HG03469 (cell line): ENCODE measurements at regions not wholly inside any gene's neighbourhood (a gene's known extent, or its start where the extent isn't known, plus 50 kb on each side); places are given as distances from the start of the nearest gene placed in this dataset.
"Not testable (repeated sequence)": the region's sequence is repeated elsewhere in the genome, so short reads cannot be mapped to it uniquely, and the experiment has no call there.

ENCODE experiments used
- ATAC-seq: cut with Tn5 transposase; IDR thresholded peaks from one replicate; pipeline ENCODE4 v1.9.1; 2021; ENCODE audit warnings: mild to moderate bottlenecking, moderate library complexity, moderate number of reproducible peaks; ENCODE audit not compliant: unreplicated experiment

DNA sequence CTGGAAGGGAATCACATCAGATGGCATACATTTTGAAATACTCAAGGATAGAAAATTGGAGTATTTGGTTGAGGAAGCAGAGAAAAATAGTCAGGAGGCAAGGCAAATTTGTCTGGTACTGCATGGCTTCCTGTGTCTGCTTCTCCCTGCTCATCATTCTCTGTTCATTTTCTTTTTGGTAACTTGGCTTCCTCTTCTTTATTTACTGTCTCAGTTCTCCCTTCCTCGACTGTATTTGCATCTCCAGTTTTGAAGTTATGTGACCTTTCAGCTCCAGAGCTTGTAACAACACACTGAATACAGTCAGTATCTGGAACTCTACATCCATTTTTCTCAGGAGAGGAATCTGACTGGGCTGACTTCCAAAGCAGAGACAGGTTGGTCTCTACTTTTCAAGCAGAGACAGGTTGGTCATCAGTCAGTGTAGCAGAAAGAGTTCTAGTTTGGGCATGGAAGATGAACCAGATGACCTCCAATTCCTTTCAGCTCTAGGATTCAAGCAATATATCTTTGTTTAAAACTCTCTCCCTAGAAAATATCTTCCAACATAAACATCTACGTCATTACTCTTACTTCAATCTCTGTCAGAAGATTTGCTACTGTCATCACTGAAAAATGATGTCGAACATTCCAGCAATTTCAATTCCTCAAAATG is 571.2 kb downstream of the ADGRL2 start:
- no peak for ATAC-seq

DNA sequence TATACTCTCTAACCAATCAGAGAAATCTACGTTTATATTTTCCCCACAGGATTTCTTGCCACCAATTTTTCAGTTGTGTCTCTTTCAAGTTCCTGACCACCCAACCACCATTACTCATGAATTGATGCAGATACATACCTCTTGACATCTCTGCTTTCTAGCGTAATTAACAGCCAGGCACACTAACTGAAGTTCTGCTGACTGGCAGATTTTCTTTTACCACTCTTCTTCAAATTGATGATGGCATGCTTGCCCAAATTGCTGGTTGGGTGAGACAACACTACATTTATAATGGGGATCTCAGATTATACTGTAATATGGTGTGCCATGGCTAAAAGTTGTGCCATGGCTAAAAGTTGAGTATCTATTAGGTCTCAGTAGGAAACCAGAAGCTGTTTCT is 566.7 kb downstream of the ADGRL2 start:
- no peak for ATAC-seq

DNA sequence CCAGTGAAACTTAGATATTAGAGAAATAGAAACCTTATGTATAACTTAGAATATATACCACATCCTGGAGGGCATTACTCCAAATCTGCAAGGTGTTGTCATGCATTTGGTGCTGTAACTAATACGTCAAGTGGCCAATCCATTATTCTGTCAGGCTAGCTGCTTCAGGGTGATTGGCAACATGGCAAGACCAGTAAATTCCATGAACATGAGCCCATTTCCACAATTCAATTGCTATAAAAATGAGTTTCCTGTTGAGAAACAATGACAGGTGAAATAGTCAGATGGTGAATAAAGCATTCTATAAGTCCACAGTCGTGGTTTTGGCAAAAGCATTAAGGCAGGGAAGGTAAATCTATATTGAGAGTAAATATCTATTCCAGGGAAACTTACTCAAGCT is 566.0 kb downstream of the ADGRL2 start:
- ATAC-seq, result no peak

DNA sequence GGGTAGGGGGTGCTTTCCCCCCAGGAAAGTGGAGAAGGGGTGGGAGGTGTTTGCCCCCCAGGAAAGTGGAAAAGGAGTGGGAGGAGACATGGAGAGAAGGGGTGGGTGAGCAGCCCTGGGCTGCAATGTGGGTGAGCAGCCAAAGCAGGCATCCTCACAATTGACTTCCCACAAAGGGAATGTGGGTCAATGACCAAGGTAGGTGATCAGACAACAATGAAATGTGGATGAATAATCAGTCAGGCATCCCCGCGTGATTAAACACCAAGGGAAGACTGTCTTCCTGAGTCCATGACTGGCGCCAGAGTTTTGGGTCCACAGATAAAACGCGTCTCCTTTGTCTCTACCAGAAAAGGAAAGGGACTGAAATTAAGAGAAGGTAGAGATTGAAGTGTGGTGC is 558.8 kb downstream of the ADGRL2 start:
- not testable (repeated sequence) for ATAC-seq

DNA sequence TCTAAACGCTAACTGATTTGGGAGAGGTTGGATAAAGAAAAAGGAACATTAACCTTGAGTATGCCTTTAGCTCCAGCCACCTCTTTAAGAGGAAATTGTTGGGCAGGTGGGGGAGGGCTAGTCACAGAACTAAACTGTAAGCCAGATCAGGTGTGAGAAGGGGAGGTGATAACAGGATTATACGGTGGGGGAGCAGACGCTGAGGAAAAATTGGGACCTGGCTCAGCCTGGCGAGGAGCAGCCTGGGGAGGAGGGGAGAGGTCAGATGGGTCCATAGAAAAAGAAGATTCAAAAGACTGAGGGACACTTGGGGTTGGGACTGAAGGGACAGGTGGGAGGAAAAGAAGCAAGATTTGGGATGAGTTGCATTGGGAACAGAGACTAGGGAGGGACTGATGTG is 558.0 kb downstream of the ADGRL2 start:
- not testable (repeated sequence) for ATAC-seq

DNA sequence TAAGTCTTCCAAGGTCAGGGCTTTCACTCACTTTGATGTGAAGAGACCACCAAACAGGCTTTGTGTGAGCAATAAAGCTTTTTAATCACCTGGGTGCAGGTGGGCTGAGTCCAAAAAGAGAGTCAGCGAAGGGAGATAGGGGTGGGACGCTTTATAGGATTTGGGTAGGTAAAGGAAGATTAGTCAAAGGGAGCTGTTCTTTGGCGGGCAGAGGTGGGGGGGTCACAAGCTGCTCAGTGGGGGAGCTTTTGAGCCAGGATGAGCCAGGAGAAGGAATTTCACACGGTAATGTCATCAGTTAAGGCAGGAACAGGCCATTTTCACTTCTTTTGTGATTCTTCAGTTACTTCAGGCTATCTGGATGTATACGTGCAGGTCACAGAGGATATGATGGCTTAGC is 553.8 kb downstream of the ADGRL2 start:
- ATAC-seq, result not testable (repeated sequence)

DNA sequence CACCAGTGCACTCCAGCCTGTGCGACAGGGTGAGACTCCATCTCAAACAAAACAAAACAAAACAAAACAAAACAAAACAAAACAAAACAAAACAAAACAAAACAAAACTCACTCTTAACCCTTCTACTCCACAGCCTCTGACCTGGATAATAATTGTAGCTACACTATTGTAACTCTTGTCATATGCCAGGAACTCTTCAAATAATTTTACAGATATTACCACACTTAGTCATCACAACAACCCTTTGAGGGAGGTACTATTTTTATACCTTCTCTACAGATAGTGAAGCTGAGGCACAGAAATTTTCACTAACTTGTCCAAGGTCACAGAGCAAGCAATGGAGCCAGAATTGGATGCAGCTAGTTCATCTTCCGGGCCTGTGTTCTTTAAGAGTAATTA is 547.8 kb downstream of the ADGRL2 start:
- ATAC-seq, result no peak

DNA sequence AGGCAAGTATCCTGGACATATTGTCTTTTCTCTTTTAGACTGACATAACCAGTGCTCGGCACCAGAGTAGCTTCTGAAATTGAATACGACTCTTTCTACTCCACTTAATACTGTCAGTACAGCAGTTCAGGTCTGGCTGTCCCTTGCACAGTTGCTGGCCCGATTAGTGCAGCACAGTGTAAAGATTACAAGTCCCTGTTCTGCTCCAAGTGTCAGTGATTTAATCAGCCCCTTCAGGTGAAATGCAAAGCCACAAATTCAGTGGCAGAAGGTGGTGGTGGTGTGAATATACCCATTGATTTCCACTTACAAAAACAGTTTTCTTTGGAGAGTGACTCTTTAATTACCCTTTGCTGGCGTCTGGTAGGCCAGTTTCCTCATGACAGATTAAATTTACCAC is 545.4 kb downstream of the ADGRL2 start:
- no peak for ATAC-seq

DNA sequence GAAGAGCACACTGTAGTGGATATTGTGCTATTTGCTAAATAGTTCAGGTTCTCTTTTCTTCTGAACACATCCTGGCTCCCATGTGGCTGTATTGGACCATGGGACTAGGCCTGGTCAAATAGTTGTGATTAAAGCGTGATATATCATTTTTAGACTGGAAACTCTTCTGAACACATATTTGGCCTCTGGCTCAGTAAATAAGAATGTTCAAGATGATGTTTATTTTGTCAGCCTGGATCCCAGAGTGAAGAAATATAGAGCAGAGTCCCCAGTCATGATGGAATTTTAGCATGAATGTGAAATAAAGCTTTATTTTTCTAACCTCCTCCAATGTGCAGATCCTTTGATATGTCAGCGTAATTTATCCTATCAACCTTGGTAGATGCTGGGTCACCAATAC is 542.6 kb downstream of the ADGRL2 start:
- ATAC-seq, result no peak

DNA sequence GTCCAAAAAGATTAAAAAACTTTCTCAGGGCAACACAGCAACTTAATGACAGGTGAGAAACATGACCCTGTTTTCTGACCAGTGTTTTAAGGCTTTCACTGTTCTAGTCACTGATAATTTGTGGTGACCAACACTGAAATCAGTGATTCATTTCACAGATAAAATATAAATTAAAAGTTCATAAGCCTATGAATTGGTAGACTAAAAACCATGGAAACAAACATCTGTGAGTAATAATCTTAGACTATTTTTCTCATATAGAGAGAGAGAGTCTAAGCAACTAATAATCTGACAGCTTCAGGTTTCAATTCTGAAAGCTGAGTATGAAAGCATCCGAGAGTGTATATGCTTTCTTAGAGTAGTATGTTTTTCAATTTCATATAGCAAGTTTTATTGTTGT is 536.9 kb downstream of the ADGRL2 start:
- ATAC-seq, result no peak

DNA sequence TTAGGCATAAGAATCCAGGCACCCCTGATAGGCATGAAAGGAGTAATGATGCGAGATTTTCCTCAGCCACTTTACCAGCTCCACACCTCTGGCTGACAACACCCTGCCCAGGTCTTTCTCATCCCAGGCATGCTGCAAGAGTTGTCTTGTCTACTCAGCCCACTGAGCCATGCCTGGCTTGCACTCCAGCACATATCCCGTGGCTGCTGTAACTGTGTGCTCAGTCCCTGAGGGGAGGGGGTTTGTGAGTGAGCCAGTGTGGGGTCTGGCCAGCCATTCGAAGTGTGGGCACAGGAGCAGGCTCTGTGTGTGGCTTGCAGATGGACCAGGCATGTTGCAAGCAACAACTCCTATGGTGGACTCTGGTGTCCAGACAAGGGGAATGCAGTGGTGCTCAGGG is 529.6 kb downstream of the ADGRL2 start:
- no peak for ATAC-seq

DNA sequence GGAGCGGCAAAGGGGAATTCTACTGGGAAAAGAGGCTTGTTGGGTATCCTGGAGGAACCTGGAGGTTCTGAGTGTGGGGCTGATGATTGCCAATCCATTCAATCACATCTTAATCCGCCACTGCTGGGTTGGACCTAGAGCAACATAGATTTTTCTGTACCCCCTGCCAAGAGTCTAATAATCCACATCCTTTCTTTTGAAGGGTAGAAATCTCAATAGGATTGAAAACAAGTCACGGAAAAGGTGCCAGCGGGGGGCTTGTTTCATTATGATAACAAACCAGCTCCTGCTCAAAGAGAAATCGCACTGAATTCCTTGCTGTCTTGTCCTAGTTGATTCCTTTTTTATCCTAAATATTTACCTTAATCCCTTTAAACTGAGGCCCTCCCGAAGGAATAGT is 528.5 kb downstream of the ADGRL2 start:
- no peak for ATAC-seq

DNA sequence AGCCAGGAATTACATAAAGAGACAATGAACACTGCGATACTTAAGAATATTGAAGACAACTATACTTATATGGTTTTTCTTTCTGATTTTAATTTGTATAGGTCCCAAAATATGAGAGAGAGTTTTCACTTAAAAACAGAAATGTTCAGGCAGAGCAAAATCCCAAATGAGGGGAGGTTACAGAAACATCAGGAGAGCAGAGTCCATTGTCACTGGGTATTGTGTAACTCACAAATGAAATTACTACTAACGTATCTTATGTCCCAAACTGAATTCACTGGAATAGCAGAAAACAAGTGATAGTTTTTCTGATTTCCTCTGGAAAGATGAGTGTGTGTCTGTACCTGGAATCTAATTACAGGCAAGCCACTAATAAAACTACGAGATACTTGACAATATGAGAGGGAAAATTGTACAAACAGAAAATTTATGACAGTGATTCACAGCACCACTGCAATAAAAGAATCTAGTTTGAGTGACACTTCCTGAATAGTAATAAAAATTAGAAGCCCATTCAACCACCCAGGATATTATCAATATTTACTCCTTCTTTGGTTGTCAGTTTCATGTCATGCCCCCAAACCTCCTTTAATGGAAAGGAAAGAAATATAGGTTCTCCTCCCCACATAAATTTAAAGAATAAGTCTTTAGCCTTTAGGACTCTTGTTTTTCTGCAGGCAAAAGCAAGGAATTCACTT is 522.6 kb downstream of the ADGRL2 start:
- no peak for ATAC-seq

DNA sequence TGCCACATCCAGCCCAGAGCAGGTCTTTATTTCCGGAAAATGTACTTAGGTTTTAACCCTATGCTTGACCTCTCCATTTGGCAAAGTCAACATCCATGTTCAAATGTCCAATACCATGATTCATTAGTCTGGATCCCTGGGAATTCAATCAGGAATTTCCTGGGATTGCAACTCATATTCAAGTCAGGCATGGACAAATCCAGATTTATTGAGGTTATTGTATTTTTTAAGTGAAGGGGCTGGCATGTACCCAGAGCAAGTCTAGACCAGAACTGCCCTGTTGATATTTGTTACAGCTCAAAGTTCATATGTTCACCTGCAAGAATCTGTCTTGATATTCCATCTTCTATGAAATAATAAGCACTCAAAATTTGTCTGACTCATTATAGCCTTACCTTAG is 521.1 kb downstream of the ADGRL2 start:
- no peak for ATAC-seq

DNA sequence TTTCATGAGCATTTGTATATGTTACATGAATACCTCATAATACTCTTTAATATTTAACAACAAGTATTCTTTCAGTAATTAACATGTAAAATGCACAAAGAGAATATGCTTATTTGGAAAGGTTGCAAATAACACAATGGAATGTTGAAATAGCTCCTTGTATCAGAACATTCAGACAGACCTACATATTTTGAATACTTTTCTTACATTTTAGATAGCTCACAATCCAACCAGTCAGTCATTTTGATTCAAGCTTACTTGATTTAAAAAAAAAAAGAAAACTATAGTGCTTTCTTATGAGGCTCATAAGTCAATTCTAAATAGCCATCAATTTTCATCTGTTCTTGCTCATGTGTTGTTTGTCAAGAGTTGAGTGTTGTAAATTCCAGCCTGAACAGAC is 518.8 kb downstream of the ADGRL2 start:
- ATAC-seq, result no peak

DNA sequence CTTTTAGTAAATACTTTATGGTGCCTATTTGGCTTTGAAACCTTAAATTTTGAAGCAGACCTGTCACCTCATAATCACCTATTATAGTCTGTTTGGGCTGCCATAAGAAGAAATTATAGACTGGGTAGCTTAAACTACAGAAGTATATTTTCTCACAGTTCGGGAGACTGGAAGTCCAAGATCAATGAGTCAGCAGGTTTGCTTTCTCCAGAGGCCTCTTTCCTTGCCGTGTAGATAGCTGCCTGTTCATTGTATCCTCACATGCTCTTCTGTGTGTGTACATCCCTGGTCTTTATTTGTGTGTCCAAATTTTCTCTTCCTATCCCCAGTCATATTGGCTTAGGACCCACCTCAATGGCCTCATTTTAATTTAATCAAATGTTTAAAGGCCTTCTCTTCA is 518.2 kb downstream of the ADGRL2 start:
- ATAC-seq, result no peak

DNA sequence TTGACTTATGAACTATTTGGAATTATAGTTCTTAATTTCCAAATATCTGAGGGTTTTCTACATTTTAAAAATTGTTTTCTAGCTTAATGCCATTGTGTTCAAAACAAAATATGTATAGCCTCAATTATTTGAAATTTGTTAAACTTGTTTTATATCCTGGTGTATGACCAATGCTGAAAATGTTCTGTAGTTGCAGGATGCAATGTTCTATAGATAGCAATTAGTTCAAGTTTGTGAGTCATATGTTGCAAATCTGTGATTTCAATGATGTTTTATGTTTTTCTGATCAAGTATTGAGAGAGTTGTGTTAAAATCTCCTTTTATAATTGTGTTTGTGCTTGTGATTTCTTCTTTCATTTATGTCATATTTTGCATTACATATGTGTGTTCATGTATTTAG is 517.5 kb downstream of the ADGRL2 start:
- no peak for ATAC-seq

DNA sequence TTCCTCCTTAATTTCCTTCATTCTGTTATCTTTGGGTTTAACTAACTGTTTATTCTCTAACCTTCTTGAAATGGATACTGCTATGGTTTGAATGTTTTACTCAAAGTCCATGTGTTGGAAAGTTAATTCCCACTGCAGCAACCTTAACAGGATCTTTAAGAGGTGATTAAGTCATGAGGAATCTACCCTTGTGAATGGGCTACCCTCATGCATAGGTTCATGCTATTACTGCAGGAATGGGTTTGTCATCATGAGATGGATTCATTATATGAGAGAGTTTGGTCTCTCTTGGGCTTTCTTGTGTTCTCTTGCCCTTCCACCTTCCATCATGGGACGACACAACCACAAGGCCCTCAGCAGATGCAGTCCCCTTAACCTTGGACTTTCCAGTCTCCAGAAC is 516.9 kb downstream of the ADGRL2 start:
- no peak for ATAC-seq

DNA sequence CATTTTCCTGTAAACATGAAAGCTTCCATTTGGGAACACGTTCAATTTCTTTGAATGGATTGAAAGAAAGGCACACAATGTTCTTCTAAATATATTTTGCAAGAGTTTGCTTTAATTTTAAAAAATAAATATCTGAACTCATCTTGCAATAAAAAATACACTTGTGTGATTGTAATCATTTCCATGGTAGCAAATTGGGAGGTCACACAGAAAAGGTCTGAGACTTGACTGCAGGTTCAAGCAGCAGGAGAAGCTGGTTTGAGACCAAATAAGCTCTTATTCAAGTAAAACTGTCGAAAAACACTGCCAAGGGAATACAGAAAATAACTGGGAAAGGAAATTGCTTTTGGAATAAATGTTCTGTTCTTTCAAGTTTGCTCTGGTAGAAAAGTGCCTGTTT is 498.9 kb downstream of the ADGRL2 start:
- ATAC-seq, result no peak

DNA sequence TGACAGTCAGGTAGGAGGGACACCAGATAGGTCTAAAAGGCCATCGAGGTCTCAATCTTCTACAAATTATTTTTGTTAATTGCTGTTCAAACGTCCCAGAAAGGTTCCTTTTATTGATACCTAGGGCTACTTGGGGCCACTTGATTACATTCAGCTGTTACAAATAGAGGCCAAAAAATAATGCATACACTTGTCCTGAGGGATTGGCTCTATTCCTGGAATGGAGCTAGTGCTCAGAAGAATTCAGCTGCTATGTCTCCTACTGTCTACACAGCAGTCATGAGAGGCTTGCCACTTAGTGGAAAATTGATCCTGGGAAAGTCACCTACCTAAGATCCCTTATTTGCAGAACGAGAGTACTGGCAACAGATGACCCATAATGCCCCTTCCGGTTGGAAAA is 498.3 kb downstream of the ADGRL2 start:
- ATAC-seq, result no peak

DNA sequence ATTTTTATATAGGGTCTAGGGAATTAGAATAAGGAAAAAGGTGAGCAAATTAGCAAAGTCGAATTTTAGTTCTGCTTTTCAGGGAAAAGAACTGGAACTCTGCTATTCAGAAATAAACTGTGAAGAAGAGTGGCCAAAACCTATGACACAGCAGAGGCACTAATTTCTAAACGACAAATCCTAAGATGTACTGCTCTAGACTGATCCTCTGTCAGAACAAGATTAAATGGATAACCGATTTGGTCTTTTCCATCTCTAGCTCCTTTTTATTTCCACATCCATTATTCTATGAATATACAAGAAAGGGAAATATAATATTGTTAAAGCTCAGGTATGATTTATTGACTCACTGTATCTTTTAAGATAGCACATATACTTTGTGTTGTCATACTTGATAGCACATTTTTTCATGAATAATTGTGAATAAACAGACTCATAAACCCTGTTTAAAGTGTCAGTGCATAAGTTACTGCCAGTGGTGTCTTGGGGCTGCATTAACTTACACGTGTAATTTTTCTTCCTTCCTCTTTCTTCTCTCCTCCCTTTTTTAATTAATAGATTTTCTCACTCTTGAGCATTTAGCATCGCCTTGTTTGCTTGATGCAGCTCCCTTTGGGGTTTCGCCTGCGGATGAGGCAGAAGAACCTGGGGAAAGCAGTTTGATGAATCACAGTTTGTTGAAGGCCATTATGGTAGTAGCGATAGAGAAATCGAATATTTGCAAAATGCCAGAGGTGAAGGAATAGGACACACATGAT is 496.6 kb downstream of the ADGRL2 start:
- no peak for ATAC-seq

DNA sequence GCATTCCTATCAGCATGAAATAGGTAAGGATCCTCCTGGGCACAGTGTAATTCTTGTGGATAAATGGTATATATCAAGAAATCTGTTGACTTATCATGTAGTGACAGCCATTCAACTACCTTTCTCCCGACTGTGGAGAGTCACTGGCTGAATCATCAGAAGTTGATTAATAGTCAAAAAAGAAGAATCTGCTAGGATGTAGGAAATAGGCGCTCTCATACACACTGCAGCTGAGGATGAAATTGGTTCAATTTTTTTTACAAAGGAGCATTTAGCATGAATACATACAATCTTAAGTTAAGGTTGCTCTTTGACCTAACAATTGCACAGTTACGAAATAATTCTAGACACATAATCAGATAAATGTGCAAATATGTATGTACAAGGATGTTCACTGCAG is 486.8 kb downstream of the ADGRL2 start:
- ATAC-seq, result no peak
